Panc1 (cell line): ENCODE measurements at regions not wholly inside any gene's neighbourhood (a gene's known extent, or its start where the extent isn't known, plus 50 kb on each side); places are given as distances from the start of the nearest gene placed in this dataset.

ENCODE experiments used
- ATAC-seq: fragments of 200-7000 bp; cut with Tn5 transposase; 2 replicates; pipeline ENCODE4 v1.9.1; 2020; ENCODE audit warnings: mild to moderate bottlenecking, moderate library complexity
- BruUV-seq: library from RNA; stranded (reverse); fragments of 400-500 nt; replicated peaks from 2 replicates; lab custom pipeline; 2021; lab: Mats Ljungman, UMichigan
- CTCF ChIA-PET: fragments of 300-600 bp; sonication (Branson Sonifier 250); formaldehyde crosslinking; loops from one replicate; lab custom pipeline; 2022; ENCODE audit warnings: antibody characterized with exemption; lab: Charles Lee
- POLR2A ChIA-PET: fragments of 300-600 bp; sonication (Branson Sonifier 250); formaldehyde crosslinking; loops from one replicate; lab custom pipeline; 2022; ENCODE audit warnings: antibody characterized with exemption; lab: Charles Lee
- DNase-seq: peaks from one replicate; pipeline ENCODE4 v3.0.0-alpha.2; 2010; ENCODE audit warnings: low read depth, low spot score
- H3K27ac ChIP-seq: 2 replicates; pipeline ENCODE4 v1.5.1; 2011; ENCODE audit warnings: mild to moderate bottlenecking, low read length, inconsistent platforms
- H3K27me3 ChIP-seq: fragments of 200-500 bp; sonication (Bioruptor generic); 2 replicates; pipeline ENCODE4 v1.6.0; 2014; ENCODE audit warnings: low read length, inconsistent platforms; ENCODE audit not compliant: control insufficient read depth, insufficient read depth
- H3K36me3 ChIP-seq: fragments of 200-500 bp; sonication (Bioruptor generic); 2 replicates; pipeline ENCODE4 v1.5.1; 2014; ENCODE audit warnings: inconsistent platforms, mild to moderate bottlenecking, low read length, moderate library complexity; ENCODE audit not compliant: control insufficient read depth, insufficient read depth
- H3K4me1 ChIP-seq: 2 replicates; pipeline ENCODE4 v1.5.1; 2011; ENCODE audit warnings: inconsistent platforms, mild to moderate bottlenecking, low read length, moderate library complexity; ENCODE audit not compliant: control insufficient read depth, insufficient read depth
- H3K4me3 ChIP-seq, 2 experiments: 2 replicates each; pipeline ENCODE4 v1.5.1; 2011 to 2012; ENCODE audit warnings: low read depth in 2 of 2, low read length in 2 of 2, mild to moderate bottlenecking in 2 of 2, inconsistent platforms in 1 of 2, moderate library complexity in 1 of 2
- H3K9me3 ChIP-seq: fragments of 200-500 bp; sonication (Bioruptor generic); 2 replicates; pipeline ENCODE4 v1.5.1; 2014; ENCODE audit warnings: low read depth, mild to moderate bottlenecking, inconsistent platforms, low read length, moderate library complexity; ENCODE audit not compliant: control insufficient read depth, insufficient read depth
- POLR2AphosphoS5 ChIP-seq: IDR thresholded peaks from 2 replicates; pipeline ENCODE4 v1.6.1; 2012; ENCODE audit warnings: mild to moderate bottlenecking, low read depth, low read length, moderate library complexity
- SIN3A ChIP-seq: IDR thresholded peaks from 2 replicates; pipeline ENCODE4 v1.6.1; 2012; ENCODE audit warnings: low read depth, mild to moderate bottlenecking, low read length, moderate library complexity, borderline replicate concordance; ENCODE audit not compliant: insufficient read depth
- TCF7L2 ChIP-seq: IDR thresholded peaks from 2 replicates; pipeline ENCODE4 v1.6.1; 2011; ENCODE audit warnings: mild to moderate bottlenecking, low read depth, low read length, inconsistent platforms
- in situ Hi-C: cut with HindIII; loops from 2 replicates; pipeline ENCODE4 v1.10.0; 2016; ENCODE audit warnings: low sequenced_read_pairs, low pct_unique_long_range_greater_than_20kb
- intact Hi-C: fragments of 100-400 bp; cut with micrococcal nuclease; formaldehyde crosslinking; loops from one replicate; pipeline ENCODE4 v1.10.0; 2022; ENCODE audit not compliant: unreplicated experiment
- TF ChIP-seq, protein P1 (sequence below), 2 experiments: IDR thresholded peaks; 2 replicates each; pipeline ENCODE4 v1.6.1; 2011 to 2012; ENCODE audit warnings: low read depth in 2 of 2, control low read depth in 1 of 2, low read length in 1 of 2, mild to moderate bottlenecking in 1 of 2, moderate library complexity in 1 of 2; ENCODE audit not compliant: insufficient read depth in 1 of 2
- TF ChIP-seq, protein P2 (sequence below): fragments of 450-650 bp; IDR thresholded peaks from 2 replicates; pipeline ENCODE4 v1.5.1; 2017; ENCODE audit warnings: mild to moderate bottlenecking

DNA sequence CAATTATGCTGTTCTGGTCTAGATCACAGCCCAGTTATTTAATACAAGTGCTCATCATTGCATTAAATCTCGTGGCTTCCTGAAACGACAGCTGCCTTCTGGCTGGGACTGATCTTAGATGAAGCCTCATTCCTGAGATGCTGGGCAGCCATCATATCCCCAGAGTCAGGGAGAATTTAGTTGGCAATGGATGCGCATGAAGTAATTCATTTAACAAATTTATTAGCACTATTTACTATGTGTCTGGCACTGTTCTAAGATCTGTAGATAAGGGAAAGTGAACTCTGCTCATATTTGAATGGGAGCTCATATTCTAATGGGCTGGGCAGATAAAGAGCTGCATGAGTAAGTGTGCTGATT, 244.7 kb downstream of the KCNS3 start:
- ChIA-PET POLR2A (interaction anchor here (0.6 kb wide), 1 partner anchor 25 kb away, joined by 3 read pairs; no protein-coding TSS in a partner anchor), CTCF (no interaction called here)
- in situ Hi-C loops: no loop called here

DNA sequence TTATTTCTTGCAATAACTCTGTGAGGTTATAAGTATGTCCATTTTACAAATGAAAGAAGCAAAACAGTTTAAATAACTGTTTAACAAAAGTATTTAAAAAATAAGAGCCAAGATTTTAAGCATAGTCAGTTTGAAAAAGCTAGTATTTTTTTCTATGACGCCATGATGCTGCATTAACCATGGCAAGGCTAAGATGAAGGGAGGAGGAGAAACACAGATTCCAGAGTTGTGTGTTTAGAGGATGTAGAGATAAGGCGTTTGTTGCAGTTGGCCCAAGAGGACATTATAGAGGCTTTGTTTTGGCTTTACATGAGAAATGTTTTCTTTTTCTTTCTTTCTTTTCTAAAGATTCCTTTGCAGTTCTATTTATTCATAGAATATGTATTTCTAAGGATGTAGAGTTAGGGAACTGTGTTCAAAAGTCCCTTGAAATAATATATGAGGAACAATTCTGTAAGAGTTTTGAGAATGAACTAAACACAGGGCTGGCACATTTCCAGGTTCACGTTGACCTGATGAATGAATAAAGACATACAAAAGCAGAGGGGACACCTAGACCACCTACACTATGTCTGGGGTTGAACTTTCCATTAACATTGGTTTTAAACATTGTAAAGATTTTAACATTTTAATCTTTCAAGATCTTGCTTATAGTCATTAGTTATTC, 244.2 kb downstream of the KCNS3 start:
- POLR2A ChIA-PET: interaction anchor here (0.6 kb wide), 1 partner anchor 25 kb away, joined by 3 read pairs; no protein-coding TSS in a partner anchor
- CTCF ChIA-PET: no interaction called here
- Histone ChIP-seq H3K27ac (no peak overlapping the region), H3K27me3 (no peaks in the 10 kb centered on the region), H3K36me3 (no peaks in the 10 kb centered on the region), H3K4me1 (no peaks in the 10 kb centered on the region), H3K9me3 (no peaks in the 10 kb centered on the region), H3K4me3 (no peak overlapping the region)
- DNase-seq (no peak), ATAC-seq (no peak)
- no TSS peak for BruUV-seq
- intact Hi-C loops (no loop called here), in situ Hi-C loops (no loop called here)
- TF ChIP-seq, protein P1, sequence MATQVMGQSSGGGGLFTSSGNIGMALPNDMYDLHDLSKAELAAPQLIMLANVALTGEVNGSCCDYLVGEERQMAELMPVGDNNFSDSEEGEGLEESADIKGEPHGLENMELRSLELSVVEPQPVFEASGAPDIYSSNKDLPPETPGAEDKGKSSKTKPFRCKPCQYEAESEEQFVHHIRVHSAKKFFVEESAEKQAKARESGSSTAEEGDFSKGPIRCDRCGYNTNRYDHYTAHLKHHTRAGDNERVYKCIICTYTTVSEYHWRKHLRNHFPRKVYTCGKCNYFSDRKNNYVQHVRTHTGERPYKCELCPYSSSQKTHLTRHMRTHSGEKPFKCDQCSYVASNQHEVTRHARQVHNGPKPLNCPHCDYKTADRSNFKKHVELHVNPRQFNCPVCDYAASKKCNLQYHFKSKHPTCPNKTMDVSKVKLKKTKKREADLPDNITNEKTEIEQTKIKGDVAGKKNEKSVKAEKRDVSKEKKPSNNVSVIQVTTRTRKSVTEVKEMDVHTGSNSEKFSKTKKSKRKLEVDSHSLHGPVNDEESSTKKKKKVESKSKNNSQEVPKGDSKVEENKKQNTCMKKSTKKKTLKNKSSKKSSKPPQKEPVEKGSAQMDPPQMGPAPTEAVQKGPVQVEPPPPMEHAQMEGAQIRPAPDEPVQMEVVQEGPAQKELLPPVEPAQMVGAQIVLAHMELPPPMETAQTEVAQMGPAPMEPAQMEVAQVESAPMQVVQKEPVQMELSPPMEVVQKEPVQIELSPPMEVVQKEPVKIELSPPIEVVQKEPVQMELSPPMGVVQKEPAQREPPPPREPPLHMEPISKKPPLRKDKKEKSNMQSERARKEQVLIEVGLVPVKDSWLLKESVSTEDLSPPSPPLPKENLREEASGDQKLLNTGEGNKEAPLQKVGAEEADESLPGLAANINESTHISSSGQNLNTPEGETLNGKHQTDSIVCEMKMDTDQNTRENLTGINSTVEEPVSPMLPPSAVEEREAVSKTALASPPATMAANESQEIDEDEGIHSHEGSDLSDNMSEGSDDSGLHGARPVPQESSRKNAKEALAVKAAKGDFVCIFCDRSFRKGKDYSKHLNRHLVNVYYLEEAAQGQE (IDR thresholded peaks at IDR 0.05; ENCODE audit: insufficient read depth in 1 of 2, low read depth in 2 of 2, low read length in 1 of 2): no peak
- TF ChIP-seq POLR2AphosphoS5 (no peak), TCF7L2 (no peak), SIN3A (no peak)
- TF ChIP-seq, protein P2, sequence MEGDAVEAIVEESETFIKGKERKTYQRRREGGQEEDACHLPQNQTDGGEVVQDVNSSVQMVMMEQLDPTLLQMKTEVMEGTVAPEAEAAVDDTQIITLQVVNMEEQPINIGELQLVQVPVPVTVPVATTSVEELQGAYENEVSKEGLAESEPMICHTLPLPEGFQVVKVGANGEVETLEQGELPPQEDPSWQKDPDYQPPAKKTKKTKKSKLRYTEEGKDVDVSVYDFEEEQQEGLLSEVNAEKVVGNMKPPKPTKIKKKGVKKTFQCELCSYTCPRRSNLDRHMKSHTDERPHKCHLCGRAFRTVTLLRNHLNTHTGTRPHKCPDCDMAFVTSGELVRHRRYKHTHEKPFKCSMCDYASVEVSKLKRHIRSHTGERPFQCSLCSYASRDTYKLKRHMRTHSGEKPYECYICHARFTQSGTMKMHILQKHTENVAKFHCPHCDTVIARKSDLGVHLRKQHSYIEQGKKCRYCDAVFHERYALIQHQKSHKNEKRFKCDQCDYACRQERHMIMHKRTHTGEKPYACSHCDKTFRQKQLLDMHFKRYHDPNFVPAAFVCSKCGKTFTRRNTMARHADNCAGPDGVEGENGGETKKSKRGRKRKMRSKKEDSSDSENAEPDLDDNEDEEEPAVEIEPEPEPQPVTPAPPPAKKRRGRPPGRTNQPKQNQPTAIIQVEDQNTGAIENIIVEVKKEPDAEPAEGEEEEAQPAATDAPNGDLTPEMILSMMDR: no peak

More for the DNA sequence above, 244.7 kb downstream of the KCNS3 start:
- Histone ChIP-seq H3K9me3 (no peaks in the 10 kb centered on the region), H3K4me3 (no peak overlapping the region), H3K4me1 (no peaks in the 10 kb centered on the region), H3K36me3 (no peaks in the 10 kb centered on the region), H3K27ac (no peak overlapping the region), H3K27me3 (no peaks in the 10 kb centered on the region)
- no peak for TF ChIP-seq TCF7L2
- TF ChIP-seq, protein P2: no peak
- no peak for TF ChIP-seq SIN3A
- TF ChIP-seq POLR2AphosphoS5: no peak
- TF ChIP-seq, protein P1 (IDR thresholded peaks at IDR 0.05; ENCODE audit: insufficient read depth in 1 of 2, low read depth in 2 of 2, low read length in 1 of 2): no peak
- no TSS peak for BruUV-seq
- intact Hi-C loops: no loop called here
- DNase-seq (no peak), ATAC-seq (no peak)
